HCT116 (cell line): ENCODE measurements at regions not wholly inside any gene's neighbourhood (a gene's known extent, or its start where the extent isn't known, plus 50 kb on each side); places are given as distances from the start of the nearest gene placed in this dataset.

ENCODE experiments used
- ATAC-seq: fragments of 200-7000 bp; cut with Tn5 transposase; 2 replicates; pipeline ENCODE4 v1.9.1; 2020; ENCODE audit warnings: mild to moderate bottlenecking, moderate library complexity
- BruUV-seq: library from RNA; stranded (reverse); fragments of 400-500 nt; replicated peaks from 2 replicates; lab custom pipeline; 2021; lab: Mats Ljungman, UMichigan
- CTCF ChIA-PET: fragments of 300-600 bp; sonication (Branson Sonifier 250); formaldehyde crosslinking; loops from one replicate; lab custom pipeline; 2021; ENCODE audit warnings: antibody characterized with exemption; lab: Charles Lee
- POLR2A ChIA-PET: fragments of 300-600, 350-600 bp; sonication (Branson Sonifier 250); formaldehyde crosslinking; loops from one replicate; lab custom pipeline; 2021; ENCODE audit warnings: antibody characterized with exemption; lab: Charles Lee
- RAD21 ChIA-PET, 2 experiments: fragments of 300-600 bp; sonication (Branson Sonifier 250); formaldehyde crosslinking; loops; one replicate each; lab custom pipeline; 2023; ENCODE audit warnings: low total read pairs in 2 of 2; ENCODE audit not compliant: uncharacterized antibody in 2 of 2, unreplicated experiment in 2 of 2, low non-redundant PET in 1 of 2; lab: Charles Lee
- DNase-seq: peaks from one replicate; pipeline ENCODE4 v3.0.0-alpha.2; 2010; ENCODE audit warnings: low read depth, low spot score
- H2AFZ ChIP-seq: fragments of 200-600 bp; shearing (Covaris generic), sonication (generic); 2 replicates; pipeline ENCODE4 v1.6.1; 2017; ENCODE audit warnings: low read depth, mixed run types, mixed read lengths, antibody characterized with exemption, low read length; ENCODE audit not compliant: poor library complexity, severe bottlenecking
- H3K27ac ChIP-seq: 2 replicates; pipeline ENCODE4 v1.5.1; 2012; ENCODE audit warnings: low read depth, low read length
- H3K27me3 ChIP-seq: fragments of 200-600 bp; sonication (generic); 2 replicates; pipeline ENCODE4 v1.6.1; 2016; ENCODE audit warnings: mixed run types, low read length, mixed read lengths; ENCODE audit not compliant: insufficient read depth
- H3K36me3 ChIP-seq, 2 experiments: fragments of 200-500 bp in 1 of 2; fragments of 200-600 bp in 1 of 2; sonication (Bioruptor generic) in 1 of 2; sonication (generic) in 1 of 2; 2 replicates each; pipeline versions ENCODE4 v1.5.1 to v1.6.1; 2014 to 2016; ENCODE audit warnings: low read length in 2 of 2, inconsistent platforms in 1 of 2, mixed read lengths in 1 of 2, mixed run types in 1 of 2; ENCODE audit not compliant: insufficient read depth in 2 of 2, control insufficient read depth in 1 of 2
- H3K4me1 ChIP-seq, 2 experiments: fragments of 200-600 bp in 1 of 2; sonication (generic) in 1 of 2; 2 replicates each; pipeline versions ENCODE4 v1.5.1 to v1.6.1; 2012 to 2017; ENCODE audit warnings: low read length in 2 of 2, inconsistent platforms in 1 of 2, mild to moderate bottlenecking in 1 of 2, mixed read lengths in 1 of 2, mixed run types in 1 of 2, moderate library complexity in 1 of 2; ENCODE audit not compliant: insufficient read depth in 2 of 2, control insufficient read depth in 1 of 2
- H3K4me2 ChIP-seq: fragments of 200-600 bp; sonication (generic); 2 replicates; pipeline ENCODE4 v1.6.1; 2017; ENCODE audit warnings: mixed run types, low read length, mixed read lengths
- H3K4me3 ChIP-seq, 2 experiments: fragments of 200-600 bp in 1 of 2; sonication (generic) in 1 of 2; replicated peaks in 1 of 2; 2 replicates each; pipeline ENCODE4 v1.5.1; 2011 to 2016; ENCODE audit warnings: low read length in 2 of 2, control low read depth in 1 of 2, low read depth in 1 of 2, mild to moderate bottlenecking in 1 of 2, mixed read lengths in 1 of 2, mixed run types in 1 of 2
- H3K79me2 ChIP-seq: fragments of 200-600 bp; sonication (generic); 2 replicates; pipeline ENCODE4 v1.6.1; 2017; ENCODE audit warnings: mild to moderate bottlenecking, mixed run types, low read length, moderate library complexity, mixed read lengths; ENCODE audit not compliant: insufficient read depth
- H3K9ac ChIP-seq: fragments of 200-600 bp; sonication (generic); 2 replicates; pipeline ENCODE4 v1.6.1; 2016; ENCODE audit warnings: low read length, mixed read lengths
- H3K9me2 ChIP-seq: fragments of 200-600 bp; sonication (generic), shearing (Covaris generic); 2 replicates; pipeline ENCODE4 v1.6.1; 2017; ENCODE audit warnings: mixed run types, mild to moderate bottlenecking, moderate library complexity; ENCODE audit not compliant: insufficient read depth
- H3K9me3 ChIP-seq, 2 experiments: fragments of 200-500 bp in 1 of 2; fragments of 200-600 bp in 1 of 2; sonication (Bioruptor generic) in 1 of 2; sonication (generic) in 1 of 2; 2 replicates each; pipeline ENCODE4 v1.6.1; 2014 to 2017; ENCODE audit warnings: low read length in 2 of 2, mixed read lengths in 2 of 2, inconsistent platforms in 1 of 2, low read depth in 1 of 2, mild to moderate bottlenecking in 1 of 2, mixed run types in 1 of 2, moderate library complexity in 1 of 2; ENCODE audit not compliant: control insufficient read depth in 1 of 2, insufficient read depth in 1 of 2
- H4K20me1 ChIP-seq: fragments of 200-600 bp; sonication (generic), shearing (Covaris generic); 2 replicates; pipeline ENCODE4 v1.6.1; 2017; ENCODE audit warnings: mixed run types, mild to moderate bottlenecking, moderate library complexity; ENCODE audit not compliant: insufficient read depth
- CEBPB ChIP-seq: IDR thresholded peaks from 2 replicates; pipeline ENCODE4 v1.6.1; 2012; ENCODE audit warnings: low read depth
- EGR1 ChIP-seq: IDR thresholded peaks from 2 replicates; pipeline ENCODE4 v1.6.1; 2012; ENCODE audit warnings: low read depth
- JUND ChIP-seq: IDR thresholded peaks from 2 replicates; pipeline ENCODE4 v1.6.1; 2012
- POLR2AphosphoS5 ChIP-seq: IDR thresholded peaks from 2 replicates; pipeline ENCODE4 v1.6.1; 2011; ENCODE audit warnings: mild to moderate bottlenecking, low read depth, low read length, moderate library complexity
- SRF ChIP-seq: IDR thresholded peaks from 2 replicates; pipeline ENCODE4 v1.6.1; 2012; ENCODE audit warnings: low read depth
- TCF7L2 ChIP-seq: IDR thresholded peaks from 2 replicates; pipeline ENCODE4 v1.7.0; 2011; ENCODE audit warnings: borderline replicate concordance, inconsistent platforms; ENCODE audit not compliant: insufficient read depth, insufficient read length; ENCODE audit errors: extremely low read depth
- YY1 ChIP-seq: IDR thresholded peaks from 2 replicates; pipeline ENCODE4 v1.6.1; 2011; ENCODE audit warnings: low read length, low read depth, moderate library complexity, mild to moderate bottlenecking; ENCODE audit not compliant: insufficient replicate concordance; ENCODE audit errors: extremely low read depth
- ZFX ChIP-seq: fragments of 450-650 bp; IDR thresholded peaks from 2 replicates; pipeline ENCODE4 v1.6.1; 2017
- intact Hi-C: fragments of 100-400 bp; cut with micrococcal nuclease; formaldehyde crosslinking; loops from 2 replicates; pipeline ENCODE4 v1.10.0; 2022
- TF ChIP-seq, protein P1 (sequence below): IDR thresholded peaks from 2 replicates; pipeline ENCODE4 v1.6.1; 2012
- TF ChIP-seq, protein P2 (sequence below): IDR thresholded peaks from 2 replicates; pipeline ENCODE4 v1.6.1; 2011; ENCODE audit warnings: mild to moderate bottlenecking, low read length, moderate library complexity; ENCODE audit not compliant: insufficient replicate concordance; ENCODE audit errors: extremely low read depth

DNA sequence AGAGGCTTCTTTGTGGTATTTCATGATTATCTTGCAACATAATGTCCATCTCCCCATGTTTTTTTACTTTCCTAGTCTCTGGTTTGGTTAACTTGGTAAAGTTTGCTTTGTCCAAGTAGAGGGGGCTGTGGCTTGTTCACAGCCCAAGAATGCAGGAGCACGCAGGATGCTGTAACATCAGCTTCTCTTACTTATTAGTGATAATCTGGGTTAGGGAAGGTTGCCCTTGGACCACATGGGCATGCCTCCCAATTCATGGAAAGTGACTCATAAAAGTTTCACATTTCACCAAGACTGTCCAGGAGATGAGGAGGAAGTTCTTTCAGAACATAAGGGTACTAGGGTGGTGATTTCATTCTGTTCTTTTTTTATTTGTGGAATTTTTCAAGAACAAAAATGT is 146.0 kb upstream of the USP9Y start:
- H3K79me2 ChIP-seq, result no peaks in the 10 kb centered on the region
- no peak for DNase-seq
- POLR2A ChIA-PET, result no interaction called here
- no peak overlapping the region for H3K27ac ChIP-seq
- no peaks in the 10 kb centered on the region for H3K9me2 ChIP-seq
- intact Hi-C loops, result no loop called here
- no peak for ATAC-seq
- H3K4me3 ChIP-seq, result no peak overlapping the region
- no peaks in the 10 kb centered on the region for H3K36me3 ChIP-seq
- no peak overlapping the region for H2AFZ ChIP-seq
- BruUV-seq, result no TSS peak
- H3K4me1 ChIP-seq, result no peaks in the 10 kb centered on the region
- H3K4me2 ChIP-seq, result no peak overlapping the region
- H3K9ac ChIP-seq, result no peak overlapping the region
- TF ChIP-seq CEBPB (no peak), JUND (no peak), YY1 (no peak), SRF (no peak), ZFX (no peak), POLR2AphosphoS5 (no peak), TCF7L2 (no peak), EGR1 (no peak)
- TF ChIP-seq, protein P1, sequence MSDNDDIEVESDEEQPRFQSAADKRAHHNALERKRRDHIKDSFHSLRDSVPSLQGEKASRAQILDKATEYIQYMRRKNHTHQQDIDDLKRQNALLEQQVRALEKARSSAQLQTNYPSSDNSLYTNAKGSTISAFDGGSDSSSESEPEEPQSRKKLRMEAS, result no peak
- TF ChIP-seq, protein P2, sequence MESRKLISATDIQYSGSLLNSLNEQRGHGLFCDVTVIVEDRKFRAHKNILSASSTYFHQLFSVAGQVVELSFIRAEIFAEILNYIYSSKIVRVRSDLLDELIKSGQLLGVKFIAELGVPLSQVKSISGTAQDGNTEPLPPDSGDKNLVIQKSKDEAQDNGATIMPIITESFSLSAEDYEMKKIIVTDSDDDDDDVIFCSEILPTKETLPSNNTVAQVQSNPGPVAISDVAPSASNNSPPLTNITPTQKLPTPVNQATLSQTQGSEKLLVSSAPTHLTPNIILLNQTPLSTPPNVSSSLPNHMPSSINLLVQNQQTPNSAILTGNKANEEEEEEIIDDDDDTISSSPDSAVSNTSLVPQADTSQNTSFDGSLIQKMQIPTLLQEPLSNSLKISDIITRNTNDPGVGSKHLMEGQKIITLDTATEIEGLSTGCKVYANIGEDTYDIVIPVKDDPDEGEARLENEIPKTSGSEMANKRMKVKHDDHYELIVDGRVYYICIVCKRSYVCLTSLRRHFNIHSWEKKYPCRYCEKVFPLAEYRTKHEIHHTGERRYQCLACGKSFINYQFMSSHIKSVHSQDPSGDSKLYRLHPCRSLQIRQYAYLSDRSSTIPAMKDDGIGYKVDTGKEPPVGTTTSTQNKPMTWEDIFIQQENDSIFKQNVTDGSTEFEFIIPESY, result no peak
- no peaks in the 10 kb centered on the region for H3K9me3 ChIP-seq
- H4K20me1 ChIP-seq, result no peaks in the 10 kb centered on the region
- CTCF ChIA-PET, result no interaction called here
- H3K27me3 ChIP-seq, result no peaks in the 10 kb centered on the region
- RAD21 ChIA-PET, result no interaction called here

DNA sequence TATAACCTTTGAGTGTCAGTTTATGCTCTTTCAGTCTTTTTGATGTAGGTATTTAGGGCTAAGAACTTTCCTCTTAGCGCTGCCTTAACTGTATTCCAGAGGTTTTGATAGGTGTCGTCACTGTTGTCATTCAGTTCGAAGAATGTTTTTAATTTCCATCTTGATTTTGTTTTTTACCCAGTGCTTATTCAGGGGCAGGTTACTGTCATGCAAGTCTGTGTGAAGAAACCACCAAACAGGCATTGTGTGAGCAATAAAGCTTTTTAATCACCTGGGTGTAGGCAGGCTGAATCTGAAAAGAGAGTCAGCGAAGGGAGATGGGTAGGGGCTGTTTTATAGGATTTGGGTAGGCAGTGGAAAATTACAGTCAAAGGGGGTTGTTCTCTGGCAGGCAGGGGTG is 142.0 kb upstream of the USP9Y start:
- no TSS peak for BruUV-seq
- H3K79me2 ChIP-seq, result no peaks in the 10 kb centered on the region
- intact Hi-C loops, result no loop called here
- no peaks in the 10 kb centered on the region for H3K9me2 ChIP-seq
- CTCF ChIA-PET, result no interaction called here
- H3K9ac ChIP-seq, result no peak overlapping the region
- POLR2A ChIA-PET, result no interaction called here
- H3K4me1 ChIP-seq, result no peaks in the 10 kb centered on the region
- no peak overlapping the region for H2AFZ ChIP-seq
- H3K9me3 ChIP-seq, result no peaks in the 10 kb centered on the region
- no peak overlapping the region for H3K4me2 ChIP-seq
- DNase-seq (no peak), ATAC-seq (no peak)
- H4K20me1 ChIP-seq, result no peaks in the 10 kb centered on the region
- H3K27ac ChIP-seq, result no peak overlapping the region
- H3K27me3 ChIP-seq, result no peaks in the 10 kb centered on the region
- TF ChIP-seq, protein P2, result no peak
- no peak for TF ChIP-seq ZFX
- no peaks in the 10 kb centered on the region for H3K36me3 ChIP-seq
- RAD21 ChIA-PET, result no interaction called here
- H3K4me3 ChIP-seq, result no peak overlapping the region
